OCI-LY3 (cell line): ENCODE measurements at regions not wholly inside any gene's neighbourhood (a gene's known extent, or its start where the extent isn't known, plus 50 kb on each side); places are given as distances from the start of the nearest gene placed in this dataset.

Experiments
- EZH2phosphoT487 ChIP-seq: fragments of 200-600 bp; shearing (Covaris generic); IDR thresholded peaks from 2 replicates; pipeline ENCODE4 v1.6.1; 2018; ENCODE audit warnings: antibody characterized with exemption, mixed run types, low read depth
- TF ChIP-seq, protein P1 (sequence below): fragments of 200-600, 300-600 bp; sonication (generic); IDR thresholded peaks from 2 replicates; pipeline ENCODE4 v1.5.1; 2014; ENCODE audit warnings: antibody characterized with exemption, low read length, low read depth

- TF ChIP-seq, protein P1, sequence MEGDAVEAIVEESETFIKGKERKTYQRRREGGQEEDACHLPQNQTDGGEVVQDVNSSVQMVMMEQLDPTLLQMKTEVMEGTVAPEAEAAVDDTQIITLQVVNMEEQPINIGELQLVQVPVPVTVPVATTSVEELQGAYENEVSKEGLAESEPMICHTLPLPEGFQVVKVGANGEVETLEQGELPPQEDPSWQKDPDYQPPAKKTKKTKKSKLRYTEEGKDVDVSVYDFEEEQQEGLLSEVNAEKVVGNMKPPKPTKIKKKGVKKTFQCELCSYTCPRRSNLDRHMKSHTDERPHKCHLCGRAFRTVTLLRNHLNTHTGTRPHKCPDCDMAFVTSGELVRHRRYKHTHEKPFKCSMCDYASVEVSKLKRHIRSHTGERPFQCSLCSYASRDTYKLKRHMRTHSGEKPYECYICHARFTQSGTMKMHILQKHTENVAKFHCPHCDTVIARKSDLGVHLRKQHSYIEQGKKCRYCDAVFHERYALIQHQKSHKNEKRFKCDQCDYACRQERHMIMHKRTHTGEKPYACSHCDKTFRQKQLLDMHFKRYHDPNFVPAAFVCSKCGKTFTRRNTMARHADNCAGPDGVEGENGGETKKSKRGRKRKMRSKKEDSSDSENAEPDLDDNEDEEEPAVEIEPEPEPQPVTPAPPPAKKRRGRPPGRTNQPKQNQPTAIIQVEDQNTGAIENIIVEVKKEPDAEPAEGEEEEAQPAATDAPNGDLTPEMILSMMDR = no peak
- no peak for TF ChIP-seq EZH2phosphoT487
Measured at GRCh38 chr14:97888331-97888730, 1091.1 kb downstream of the VRK1 start.
